Right lung (tissue), 2 donors: ENCODE measurements at regions not wholly inside any gene's neighbourhood (a gene's known extent, or its start where the extent isn't known, plus 50 kb on each side); places are given as distances from the start of the nearest gene placed in this dataset.

Experiments
- DNase-seq, 2 donors: peaks; one replicate each; pipeline ENCODE4 v3.0.0-alpha.2; 2013

DNA sequence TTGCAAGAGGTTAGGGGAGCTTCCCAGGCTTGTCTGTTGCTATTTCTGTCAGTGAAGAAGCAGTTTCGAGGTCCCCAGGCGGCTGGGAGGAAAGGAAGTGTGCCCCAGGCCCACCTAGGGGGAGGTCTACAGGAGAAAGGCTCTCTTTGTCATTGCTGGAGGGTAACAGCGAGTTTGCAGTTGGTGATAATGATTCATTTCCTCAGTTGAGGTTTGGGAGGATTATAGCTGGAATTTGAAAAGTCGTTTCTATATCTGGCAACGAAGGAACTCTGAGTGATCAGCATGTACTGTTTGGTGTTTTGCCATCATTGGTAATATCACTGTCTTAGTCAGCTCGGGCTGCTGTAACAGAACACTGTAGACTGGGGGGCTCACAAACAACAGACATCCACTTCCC, 65.5 kb upstream of the UBE3A start:
- DNase-seq: no peak

DNA sequence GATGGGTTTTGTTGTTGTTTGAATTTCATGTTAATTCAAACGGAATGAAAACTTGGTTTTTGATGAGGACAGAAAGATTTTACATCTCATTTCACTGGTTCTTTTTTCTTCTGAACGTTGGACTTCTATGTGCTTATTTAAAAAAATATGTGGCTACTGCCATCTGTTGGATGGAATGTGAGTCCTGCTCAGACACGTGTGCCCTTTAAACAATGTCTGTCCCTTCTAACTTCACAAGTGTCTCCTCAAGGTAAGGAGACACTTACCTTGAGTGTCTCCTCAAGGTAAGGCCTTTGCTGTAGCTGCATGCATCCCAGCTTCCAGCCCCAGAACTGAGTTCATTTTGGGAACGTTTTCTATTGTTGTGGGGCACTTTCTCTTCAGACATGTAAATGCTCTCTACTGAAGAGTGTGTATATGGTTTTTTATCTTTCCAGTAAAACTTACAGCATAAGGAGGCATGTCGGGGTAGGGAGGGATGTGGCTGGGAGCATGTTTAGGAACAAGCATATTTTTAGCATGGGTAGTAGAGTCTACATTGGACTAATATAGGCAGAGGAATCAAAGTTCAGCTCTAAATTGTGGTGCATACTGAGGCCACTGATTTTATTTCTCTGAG, 63.1 kb upstream of the UBE3A start:
- DNase-seq: peak; percentile 30 to 33

DNA sequence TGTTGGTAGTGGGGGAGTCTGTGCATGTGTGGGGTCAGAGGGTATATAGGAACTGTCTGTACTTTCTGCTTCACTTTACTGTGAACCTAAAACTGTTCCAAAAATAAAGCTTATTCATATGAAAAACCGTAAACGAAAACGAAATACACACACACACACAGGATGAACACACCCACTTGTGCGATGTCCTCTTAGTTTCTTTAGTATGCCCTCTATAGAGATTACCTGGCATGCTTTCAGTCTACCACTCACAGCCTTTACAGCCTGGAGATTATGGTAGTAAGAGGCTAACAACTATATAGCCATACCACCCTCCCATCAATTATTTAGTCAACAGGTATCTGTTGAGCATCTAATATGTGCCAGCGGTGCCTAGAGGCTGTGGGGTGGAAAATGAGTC, 60.0 kb upstream of the UBE3A start:
- no peak for DNase-seq

DNA sequence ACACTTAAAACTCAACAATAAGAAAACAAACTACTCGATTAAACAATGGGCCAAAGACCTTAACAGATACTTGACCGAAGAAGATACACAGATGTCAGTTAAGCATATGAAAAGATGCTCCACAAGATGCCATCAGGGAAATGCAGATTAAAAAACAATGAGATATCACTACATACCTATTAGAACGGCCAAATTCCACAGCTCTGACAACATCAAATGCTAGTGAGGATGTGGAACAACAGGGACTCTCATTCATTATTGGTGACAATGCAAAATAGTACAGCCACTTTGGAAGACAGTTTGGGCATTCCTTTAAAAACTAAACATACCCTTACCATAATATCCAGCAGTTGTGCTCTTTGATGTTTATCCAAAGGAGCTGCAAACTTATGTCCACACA, 59.1 kb upstream of the UBE3A start:
- no peak for DNase-seq

DNA sequence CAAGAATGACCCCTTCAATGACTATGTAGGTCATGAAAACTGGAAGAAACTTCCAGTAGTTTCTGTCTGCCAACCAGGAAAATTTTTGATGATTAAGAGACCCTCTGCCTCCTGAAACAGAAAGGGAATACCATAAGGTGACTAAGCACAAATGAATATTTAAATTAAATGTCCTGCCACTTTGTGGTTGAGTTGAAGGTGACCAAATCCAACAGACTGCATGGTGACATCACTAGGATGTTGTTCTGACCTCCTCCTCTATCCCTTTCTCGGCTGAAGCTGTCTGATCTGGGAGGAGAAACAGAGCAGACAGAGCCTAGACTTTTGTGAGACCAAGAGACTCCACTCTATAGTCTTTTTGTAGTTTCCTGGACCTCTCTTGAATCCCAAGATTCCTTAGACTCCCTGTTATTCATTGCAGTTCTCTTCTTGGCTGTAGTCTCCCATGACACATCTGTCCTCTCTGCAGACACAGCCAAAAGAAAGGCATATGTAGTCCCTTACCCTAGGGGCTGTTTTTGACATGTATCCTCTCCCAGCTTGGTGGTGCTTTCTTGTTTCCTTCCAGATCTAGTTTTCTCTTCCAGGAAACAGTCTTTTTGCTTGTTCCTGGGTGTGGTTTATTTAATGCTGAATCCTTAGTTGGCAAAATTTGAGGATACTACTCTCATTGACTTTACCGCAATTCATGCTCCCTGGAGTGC, 55.2 kb upstream of the UBE3A start:
- no peak for DNase-seq

DNA sequence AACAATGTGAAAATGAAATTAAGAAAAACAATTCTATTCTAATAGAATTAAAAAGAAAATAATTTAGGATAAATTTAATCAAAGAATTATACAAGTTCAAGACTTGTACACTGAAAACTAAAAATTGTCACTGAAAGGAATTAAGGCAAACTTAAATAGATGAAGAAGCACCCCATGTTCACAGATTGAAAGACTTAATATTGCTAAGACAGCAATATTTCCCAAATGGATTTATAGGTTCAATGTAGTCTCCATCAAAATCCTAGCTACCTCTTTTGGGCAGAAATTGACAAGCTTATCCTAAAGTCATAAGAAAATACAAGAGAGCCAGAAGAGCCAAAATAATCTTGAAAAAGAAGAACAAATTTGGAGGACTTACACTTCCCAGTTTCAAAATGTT, 53.5 kb upstream of the UBE3A start:
- DNase-seq: no peak
